ENCODE measurements at regions not wholly inside any gene's neighbourhood (a gene's known extent, or its start where the extent isn't known, plus 50 kb on each side); places are given as distances from the start of the nearest gene placed in this dataset.

GRCh38 chr6:92124200-92124651 lies 1295.1 kb downstream of the EPHA7 start:
- Histone ChIP-seq H3K9me3 (ENCODE audit: insufficient read depth, low read length) (no peaks in the 10 kb centered on the region), H3K27me3 (ENCODE audit: insufficient read depth, insufficient read length) (no peaks in the 10 kb centered on the region), H3K9ac (ENCODE audit: insufficient read length, low read depth) (no peak overlapping the region), H3K4me1 (ENCODE audit: insufficient read depth, insufficient read length) (no peaks in the 10 kb centered on the region), H3K4me3 (ENCODE audit: insufficient read length, low read depth) (no peak overlapping the region), H3K36me3 (ENCODE audit: insufficient read depth, insufficient read length, low read length) (no peaks in the 10 kb centered on the region)
- DNase-seq (ENCODE audit: low read depth, low spot score) = no peak
- TF ChIP-seq YY1 (IDR thresholded peaks at IDR 0.05; ENCODE audit: insufficient read depth, insufficient read length) (no peak), SUZ12 (IDR thresholded peaks at IDR 0.05; ENCODE audit: extremely low read depth, insufficient read depth, insufficient read length) (no peak), ZNF274 (IDR thresholded peaks at IDR 0.05; ENCODE audit: low read depth, low read length) (no peak)

GRCh38 chr6:92122746-92123145 lies 1296.6 kb downstream of the EPHA7 start:
- Histone ChIP-seq H3K4me3 (ENCODE audit: insufficient read length, low read depth) (no peak overlapping the region), H3K9me3 (ENCODE audit: insufficient read depth, low read length) (no peaks in the 10 kb centered on the region), H3K27me3 (ENCODE audit: insufficient read depth, insufficient read length) (no peaks in the 10 kb centered on the region), H3K4me1 (ENCODE audit: insufficient read depth, insufficient read length) (no peaks in the 10 kb centered on the region), H3K36me3 (ENCODE audit: insufficient read depth, insufficient read length, low read length) (no peaks in the 10 kb centered on the region), H3K9ac (ENCODE audit: insufficient read length, low read depth) (no peak overlapping the region)
- DNase-seq (ENCODE audit: low read depth, low spot score) = peak; percentile 0
- TF ChIP-seq YY1 (IDR thresholded peaks at IDR 0.05; ENCODE audit: insufficient read depth, insufficient read length) (no peak), ZNF274 (IDR thresholded peaks at IDR 0.05; ENCODE audit: low read depth, low read length) (no peak), SUZ12 (IDR thresholded peaks at IDR 0.05; ENCODE audit: extremely low read depth, insufficient read depth, insufficient read length) (no peak)

- no peaks in the 10 kb centered on the region for H3K36me3 ChIP-seq (ENCODE audit: insufficient read depth, insufficient read length, low read length)
- no peaks in the 10 kb centered on the region for H3K9me3 ChIP-seq (ENCODE audit: insufficient read depth, low read length)
- TF ChIP-seq ZNF274 (IDR thresholded peaks at IDR 0.05; ENCODE audit: low read depth, low read length) (no peak), YY1 (IDR thresholded peaks at IDR 0.05; ENCODE audit: insufficient read depth, insufficient read length) (no peak), SUZ12 (IDR thresholded peaks at IDR 0.05; ENCODE audit: extremely low read depth, insufficient read depth, insufficient read length) (no peak)
- no peak for DNase-seq (ENCODE audit: low read depth, low spot score)
- no peak overlapping the region for H3K4me3 ChIP-seq (ENCODE audit: insufficient read length, low read depth)
- no peak overlapping the region for H3K9ac ChIP-seq (ENCODE audit: insufficient read length, low read depth)
- no peaks in the 10 kb centered on the region for H3K27me3 ChIP-seq (ENCODE audit: insufficient read depth, insufficient read length)
- no peaks in the 10 kb centered on the region for H3K4me1 ChIP-seq (ENCODE audit: insufficient read depth, insufficient read length)
These were observed 1298.1 kb downstream of the EPHA7 start for GRCh38 chr6:92121228-92121627.

- no peak for TF ChIP-seq YY1 (IDR thresholded peaks at IDR 0.05; ENCODE audit: insufficient read depth, insufficient read length)
- TF ChIP-seq ZNF274 (IDR thresholded peaks at IDR 0.05; ENCODE audit: low read depth, low read length) = no peak
- no peak for TF ChIP-seq SUZ12 (IDR thresholded peaks at IDR 0.05; ENCODE audit: extremely low read depth, insufficient read depth, insufficient read length)
- H3K36me3 ChIP-seq (ENCODE audit: insufficient read depth, insufficient read length, low read length) = no peaks in the 10 kb centered on the region
- H3K9ac ChIP-seq (ENCODE audit: insufficient read length, low read depth) = no peak overlapping the region
- H3K4me1 ChIP-seq (ENCODE audit: insufficient read depth, insufficient read length) = no peaks in the 10 kb centered on the region
- DNase-seq (ENCODE audit: low read depth, low spot score) = no peak
- no peaks in the 10 kb centered on the region for H3K9me3 ChIP-seq (ENCODE audit: insufficient read depth, low read length)
- no peaks in the 10 kb centered on the region for H3K27me3 ChIP-seq (ENCODE audit: insufficient read depth, insufficient read length)
- no peak overlapping the region for H3K4me3 ChIP-seq (ENCODE audit: insufficient read length, low read depth)
These were observed 1301.6 kb downstream of the EPHA7 start for GRCh38 chr6:92117800-92118199.

GRCh38 chr6:92114797-92115196 lies 1304.6 kb downstream of the EPHA7 start:
- no peak overlapping the region for H3K9ac ChIP-seq (ENCODE audit: insufficient read length, low read depth)
- no peaks in the 10 kb centered on the region for H3K36me3 ChIP-seq (ENCODE audit: insufficient read depth, insufficient read length, low read length)
- H3K27me3 ChIP-seq (ENCODE audit: insufficient read depth, insufficient read length) = no peaks in the 10 kb centered on the region
- H3K4me1 ChIP-seq (ENCODE audit: insufficient read depth, insufficient read length) = no peaks in the 10 kb centered on the region
- H3K9me3 ChIP-seq (ENCODE audit: insufficient read depth, low read length) = no peaks in the 10 kb centered on the region
- no peak overlapping the region for H3K4me3 ChIP-seq (ENCODE audit: insufficient read length, low read depth)
- no peak for DNase-seq (ENCODE audit: low read depth, low spot score)
- TF ChIP-seq YY1 (IDR thresholded peaks at IDR 0.05; ENCODE audit: insufficient read depth, insufficient read length) (no peak), ZNF274 (IDR thresholded peaks at IDR 0.05; ENCODE audit: low read depth, low read length) (no peak)

- TF ChIP-seq YY1 (IDR thresholded peaks at IDR 0.05; ENCODE audit: insufficient read depth, insufficient read length) (no peak), ZNF274 (IDR thresholded peaks at IDR 0.05; ENCODE audit: low read depth, low read length) (no peak), SUZ12 (IDR thresholded peaks at IDR 0.05; ENCODE audit: extremely low read depth, insufficient read depth, insufficient read length) (no peak)
- no peaks in the 10 kb centered on the region for H3K36me3 ChIP-seq (ENCODE audit: insufficient read depth, insufficient read length, low read length)
- no peak overlapping the region for H3K4me3 ChIP-seq (ENCODE audit: insufficient read length, low read depth)
These were observed 1305.2 kb downstream of the EPHA7 start for GRCh38 chr6:92114091-92114675.

GRCh38 chr6:92111386-92111785 lies 1308.0 kb downstream of the EPHA7 start:
- Histone ChIP-seq H3K9me3 (ENCODE audit: insufficient read depth, low read length) (no peaks in the 10 kb centered on the region), H3K36me3 (ENCODE audit: insufficient read depth, insufficient read length, low read length) (no peaks in the 10 kb centered on the region), H3K4me3 (ENCODE audit: insufficient read length, low read depth) (no peak overlapping the region), H3K9ac (ENCODE audit: insufficient read length, low read depth) (no peak overlapping the region), H3K27me3 (ENCODE audit: insufficient read depth, insufficient read length) (no peaks in the 10 kb centered on the region), H3K4me1 (ENCODE audit: insufficient read depth, insufficient read length) (no peaks in the 10 kb centered on the region)
- no peak for DNase-seq (ENCODE audit: low read depth, low spot score)
- no peak for TF ChIP-seq SUZ12 (IDR thresholded peaks at IDR 0.05; ENCODE audit: extremely low read depth, insufficient read depth, insufficient read length)
- no peak for TF ChIP-seq ZNF274 (IDR thresholded peaks at IDR 0.05; ENCODE audit: low read depth, low read length)
- no peak for TF ChIP-seq YY1 (IDR thresholded peaks at IDR 0.05; ENCODE audit: insufficient read depth, insufficient read length)

More at GRCh38 chr6:92114091-92114675, 1305.2 kb downstream of the EPHA7 start:
- no peaks in the 10 kb centered on the region for H3K4me1 ChIP-seq (ENCODE audit: insufficient read depth, insufficient read length)
- no peaks in the 10 kb centered on the region for H3K9me3 ChIP-seq (ENCODE audit: insufficient read depth, low read length)
- DNase-seq (ENCODE audit: low read depth, low spot score) = no peak
- H3K27me3 ChIP-seq (ENCODE audit: insufficient read depth, insufficient read length) = no peaks in the 10 kb centered on the region
- H3K9ac ChIP-seq (ENCODE audit: insufficient read length, low read depth) = no peak overlapping the region
